H1 (cell line): ENCODE measurements at regions not wholly inside any gene's neighbourhood (a gene's known extent, or its start where the extent isn't known, plus 50 kb on each side); places are given as distances from the start of the nearest gene placed in this dataset.

Source experiments
- BRCA1 ChIP-seq: IDR thresholded peaks from 2 replicates; pipeline ENCODE4 v1.6.1; 2012; ENCODE audit warnings: low read depth, low read length, improper control_type of control experiment
- CREB1 ChIP-seq: IDR thresholded peaks from 2 replicates; pipeline ENCODE4 v1.6.1; 2012; ENCODE audit warnings: inconsistent platforms
- CTBP2 ChIP-seq: IDR thresholded peaks from 2 replicates; pipeline ENCODE4 v1.7.0; 2011; ENCODE audit warnings: borderline replicate concordance, mild to moderate bottlenecking, moderate library complexity, mixed read lengths, low read length; ENCODE audit not compliant: insufficient read depth, insufficient read length
- EP300 ChIP-seq, 2 experiments: IDR thresholded peaks; 1 replicate in 1 of 2; 2 replicates in 1 of 2; pipeline ENCODE4 v1.6.1; 2011 to 2012; ENCODE audit warnings: low read depth in 2 of 2, low read length in 2 of 2, mild to moderate bottlenecking in 2 of 2, borderline replicate concordance in 1 of 2, inconsistent platforms in 1 of 2, moderate library complexity in 1 of 2
- EZH2 ChIP-seq: fragments of 200-600 bp; sonication (generic); IDR thresholded peaks from 2 replicates; pipeline ENCODE4 v1.7.1; 2012; ENCODE audit warnings: low read depth, mild to moderate bottlenecking, moderate library complexity, low read length, inconsistent platforms; ENCODE audit not compliant: severe bottlenecking
- GABPA ChIP-seq: IDR thresholded peaks from 2 replicates; pipeline ENCODE4 v1.6.1; 2011; ENCODE audit warnings: mild to moderate bottlenecking, low read length, moderate library complexity, borderline replicate concordance; ENCODE audit not compliant: insufficient read depth
- GTF2F1 ChIP-seq: IDR thresholded peaks from 2 replicates; pipeline ENCODE4 v1.6.1; 2012; ENCODE audit warnings: low read depth, low read length, improper control_type of control experiment, borderline replicate concordance
- KDM5A ChIP-seq: fragments of 200-600 bp; IDR thresholded peaks from 2 replicates; pipeline ENCODE4 v1.7.1; 2012; ENCODE audit warnings: mild to moderate bottlenecking, low read length, inconsistent platforms, mixed read lengths
- SP1 ChIP-seq: IDR thresholded peaks from 2 replicates; pipeline ENCODE4 v1.6.1; 2011; ENCODE audit warnings: low read depth, low read length
- SP2 ChIP-seq: IDR thresholded peaks from 2 replicates; pipeline ENCODE4 v1.6.1; 2012; ENCODE audit warnings: mild to moderate bottlenecking, low read length, inconsistent platforms
- SP4 ChIP-seq: IDR thresholded peaks from 2 replicates; pipeline ENCODE4 v1.6.1; 2012; ENCODE audit warnings: low read length, inconsistent platforms
- ZNF274 ChIP-seq: IDR thresholded peaks from 2 replicates; pipeline ENCODE4 v1.7.0; 2012; ENCODE audit warnings: low read length, borderline replicate concordance; ENCODE audit errors: extremely low read depth
- TF ChIP-seq, protein P1 (sequence below): fragments of 300-600 bp; sonication (generic); IDR thresholded peaks from 2 replicates; pipeline ENCODE4 v1.7.1; 2012; ENCODE audit warnings: low read length, moderate library complexity, mild to moderate bottlenecking, inconsistent platforms; ENCODE audit not compliant: insufficient replicate concordance

DNA sequence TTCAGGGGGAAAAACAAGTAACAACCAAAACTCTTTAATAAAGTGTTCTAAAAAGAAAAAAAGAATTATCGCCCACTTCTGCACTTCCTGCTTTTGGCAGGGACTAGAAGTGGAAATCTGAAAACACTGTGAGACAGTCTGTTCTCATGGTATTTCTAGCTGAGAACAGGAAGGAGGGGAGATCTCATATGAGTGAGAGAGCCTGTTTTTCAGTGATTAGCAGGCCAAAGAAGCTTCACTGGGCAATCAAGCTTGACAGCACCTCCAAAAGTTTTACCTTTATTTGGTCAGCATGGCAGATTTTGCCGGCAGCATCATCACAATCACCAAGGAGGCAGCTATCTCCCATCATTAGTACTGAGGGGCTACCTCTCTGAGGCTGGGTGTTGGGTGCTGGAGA lies 79.5 kb upstream of the ATXN1 start (continued):
- TF ChIP-seq, protein P1, sequence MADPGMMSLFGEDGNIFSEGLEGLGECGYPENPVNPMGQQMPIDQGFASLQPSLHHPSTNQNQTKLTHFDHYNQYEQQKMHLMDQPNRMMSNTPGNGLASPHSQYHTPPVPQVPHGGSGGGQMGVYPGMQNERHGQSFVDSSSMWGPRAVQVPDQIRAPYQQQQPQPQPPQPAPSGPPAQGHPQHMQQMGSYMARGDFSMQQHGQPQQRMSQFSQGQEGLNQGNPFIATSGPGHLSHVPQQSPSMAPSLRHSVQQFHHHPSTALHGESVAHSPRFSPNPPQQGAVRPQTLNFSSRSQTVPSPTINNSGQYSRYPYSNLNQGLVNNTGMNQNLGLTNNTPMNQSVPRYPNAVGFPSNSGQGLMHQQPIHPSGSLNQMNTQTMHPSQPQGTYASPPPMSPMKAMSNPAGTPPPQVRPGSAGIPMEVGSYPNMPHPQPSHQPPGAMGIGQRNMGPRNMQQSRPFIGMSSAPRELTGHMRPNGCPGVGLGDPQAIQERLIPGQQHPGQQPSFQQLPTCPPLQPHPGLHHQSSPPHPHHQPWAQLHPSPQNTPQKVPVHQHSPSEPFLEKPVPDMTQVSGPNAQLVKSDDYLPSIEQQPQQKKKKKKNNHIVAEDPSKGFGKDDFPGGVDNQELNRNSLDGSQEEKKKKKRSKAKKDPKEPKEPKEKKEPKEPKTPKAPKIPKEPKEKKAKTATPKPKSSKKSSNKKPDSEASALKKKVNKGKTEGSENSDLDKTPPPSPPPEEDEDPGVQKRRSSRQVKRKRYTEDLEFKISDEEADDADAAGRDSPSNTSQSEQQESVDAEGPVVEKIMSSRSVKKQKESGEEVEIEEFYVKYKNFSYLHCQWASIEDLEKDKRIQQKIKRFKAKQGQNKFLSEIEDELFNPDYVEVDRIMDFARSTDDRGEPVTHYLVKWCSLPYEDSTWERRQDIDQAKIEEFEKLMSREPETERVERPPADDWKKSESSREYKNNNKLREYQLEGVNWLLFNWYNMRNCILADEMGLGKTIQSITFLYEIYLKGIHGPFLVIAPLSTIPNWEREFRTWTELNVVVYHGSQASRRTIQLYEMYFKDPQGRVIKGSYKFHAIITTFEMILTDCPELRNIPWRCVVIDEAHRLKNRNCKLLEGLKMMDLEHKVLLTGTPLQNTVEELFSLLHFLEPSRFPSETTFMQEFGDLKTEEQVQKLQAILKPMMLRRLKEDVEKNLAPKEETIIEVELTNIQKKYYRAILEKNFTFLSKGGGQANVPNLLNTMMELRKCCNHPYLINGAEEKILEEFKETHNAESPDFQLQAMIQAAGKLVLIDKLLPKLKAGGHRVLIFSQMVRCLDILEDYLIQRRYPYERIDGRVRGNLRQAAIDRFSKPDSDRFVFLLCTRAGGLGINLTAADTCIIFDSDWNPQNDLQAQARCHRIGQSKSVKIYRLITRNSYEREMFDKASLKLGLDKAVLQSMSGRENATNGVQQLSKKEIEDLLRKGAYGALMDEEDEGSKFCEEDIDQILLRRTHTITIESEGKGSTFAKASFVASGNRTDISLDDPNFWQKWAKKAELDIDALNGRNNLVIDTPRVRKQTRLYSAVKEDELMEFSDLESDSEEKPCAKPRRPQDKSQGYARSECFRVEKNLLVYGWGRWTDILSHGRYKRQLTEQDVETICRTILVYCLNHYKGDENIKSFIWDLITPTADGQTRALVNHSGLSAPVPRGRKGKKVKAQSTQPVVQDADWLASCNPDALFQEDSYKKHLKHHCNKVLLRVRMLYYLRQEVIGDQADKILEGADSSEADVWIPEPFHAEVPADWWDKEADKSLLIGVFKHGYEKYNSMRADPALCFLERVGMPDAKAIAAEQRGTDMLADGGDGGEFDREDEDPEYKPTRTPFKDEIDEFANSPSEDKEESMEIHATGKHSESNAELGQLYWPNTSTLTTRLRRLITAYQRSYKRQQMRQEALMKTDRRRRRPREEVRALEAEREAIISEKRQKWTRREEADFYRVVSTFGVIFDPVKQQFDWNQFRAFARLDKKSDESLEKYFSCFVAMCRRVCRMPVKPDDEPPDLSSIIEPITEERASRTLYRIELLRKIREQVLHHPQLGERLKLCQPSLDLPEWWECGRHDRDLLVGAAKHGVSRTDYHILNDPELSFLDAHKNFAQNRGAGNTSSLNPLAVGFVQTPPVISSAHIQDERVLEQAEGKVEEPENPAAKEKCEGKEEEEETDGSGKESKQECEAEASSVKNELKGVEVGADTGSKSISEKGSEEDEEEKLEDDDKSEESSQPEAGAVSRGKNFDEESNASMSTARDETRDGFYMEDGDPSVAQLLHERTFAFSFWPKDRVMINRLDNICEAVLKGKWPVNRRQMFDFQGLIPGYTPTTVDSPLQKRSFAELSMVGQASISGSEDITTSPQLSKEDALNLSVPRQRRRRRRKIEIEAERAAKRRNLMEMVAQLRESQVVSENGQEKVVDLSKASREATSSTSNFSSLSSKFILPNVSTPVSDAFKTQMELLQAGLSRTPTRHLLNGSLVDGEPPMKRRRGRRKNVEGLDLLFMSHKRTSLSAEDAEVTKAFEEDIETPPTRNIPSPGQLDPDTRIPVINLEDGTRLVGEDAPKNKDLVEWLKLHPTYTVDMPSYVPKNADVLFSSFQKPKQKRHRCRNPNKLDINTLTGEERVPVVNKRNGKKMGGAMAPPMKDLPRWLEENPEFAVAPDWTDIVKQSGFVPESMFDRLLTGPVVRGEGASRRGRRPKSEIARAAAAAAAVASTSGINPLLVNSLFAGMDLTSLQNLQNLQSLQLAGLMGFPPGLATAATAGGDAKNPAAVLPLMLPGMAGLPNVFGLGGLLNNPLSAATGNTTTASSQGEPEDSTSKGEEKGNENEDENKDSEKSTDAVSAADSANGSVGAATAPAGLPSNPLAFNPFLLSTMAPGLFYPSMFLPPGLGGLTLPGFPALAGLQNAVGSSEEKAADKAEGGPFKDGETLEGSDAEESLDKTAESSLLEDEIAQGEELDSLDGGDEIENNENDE = no peak
- TF ChIP-seq SP4 (no peak), EP300 (IDR thresholded peaks at IDR 0.05; ENCODE audit: borderline replicate concordance in 1 of 2, low read depth in 2 of 2, low read length in 2 of 2) (no peak), SP2 (no peak), BRCA1 (no peak), ZNF274 (no peak), SP1 (no peak), CTBP2 (no peak), GABPA (no peak), GTF2F1 (no peak), KDM5A (no peak), EZH2 (no peak), CREB1 (no peak)
